ENCODE measurements at regions not wholly inside any gene's neighbourhood (a gene's known extent, or its start where the extent isn't known, plus 50 kb on each side); places are given as distances from the start of the nearest gene placed in this dataset.

GRCh38 chr15:79540551-79540950 lies 108.4 kb downstream of the MINAR1 start:
- Histone ChIP-seq H3K27me3 (ENCODE audit: control insufficient read depth, low read length) (no peaks in the 10 kb centered on the region), H3K4me2 (ENCODE audit: low read length) (no peak overlapping the region), H4K20me1 (ENCODE audit: control insufficient read depth, insufficient read depth, low read depth, low read length) (no peaks in the 10 kb centered on the region), H3K4me3 (ENCODE audit: low read length) (no peak overlapping the region), H3K36me3 (ENCODE audit: control insufficient read depth, low read length) (no peaks in the 10 kb centered on the region), H3F3A (ENCODE audit: control insufficient read depth, insufficient read depth) (no peaks in the 10 kb centered on the region), H3K9me3 (ENCODE audit: control insufficient read depth, insufficient read depth, low read length) (no peaks in the 10 kb centered on the region), H3K27ac (ENCODE audit: low read depth, low read length) (no peak overlapping the region), H3K79me2 (ENCODE audit: control insufficient read depth, low read length) (no peaks in the 10 kb centered on the region), H3K9me2 (replicated peaks; ENCODE audit: control insufficient read depth, low read length) (no peaks in the 10 kb centered on the region), H3K4me1 (ENCODE audit: control insufficient read depth, low read length) (no peaks in the 10 kb centered on the region)
- no peak for TF ChIP-seq CTCF (IDR thresholded peaks at IDR 0.05; ENCODE audit: low read depth, low read length, poor library complexity, severe bottlenecking)
- TF ChIP-seq EZH2phosphoT487 (IDR thresholded peaks at IDR 0.05; ENCODE audit: borderline replicate concordance, low read length) = no peak

- no peaks in the 10 kb centered on the region for H3F3A ChIP-seq (ENCODE audit: control insufficient read depth, insufficient read depth)
- no peak overlapping the region for H3K4me2 ChIP-seq (ENCODE audit: low read length)
- H3K36me3 ChIP-seq (ENCODE audit: control insufficient read depth, low read length) = no peaks in the 10 kb centered on the region
- H3K27me3 ChIP-seq (ENCODE audit: control insufficient read depth, low read length) = no peaks in the 10 kb centered on the region
- H3K4me1 ChIP-seq (ENCODE audit: control insufficient read depth, low read length) = no peaks in the 10 kb centered on the region
- H4K20me1 ChIP-seq (ENCODE audit: control insufficient read depth, insufficient read depth, low read depth, low read length) = no peaks in the 10 kb centered on the region
- H3K27ac ChIP-seq (ENCODE audit: low read depth, low read length) = no peak overlapping the region
- H3K9me2 ChIP-seq (replicated peaks; ENCODE audit: control insufficient read depth, low read length) = no peaks in the 10 kb centered on the region
- H3K4me3 ChIP-seq (ENCODE audit: low read length) = no peak overlapping the region
- TF ChIP-seq CTCF (IDR thresholded peaks at IDR 0.05; ENCODE audit: low read depth, low read length, poor library complexity, severe bottlenecking) (no peak), EZH2phosphoT487 (IDR thresholded peaks at IDR 0.05; ENCODE audit: borderline replicate concordance, low read length) (no peak)
- no peaks in the 10 kb centered on the region for H3K79me2 ChIP-seq (ENCODE audit: control insufficient read depth, low read length)
- no peaks in the 10 kb centered on the region for H3K9me3 ChIP-seq (ENCODE audit: control insufficient read depth, insufficient read depth, low read length)
These were observed 109.1 kb downstream of the MINAR1 start for GRCh38 chr15:79541196-79541595.

GRCh38 chr15:79543097-79543496 lies 111.0 kb downstream of the MINAR1 start:
- H3K9me3 ChIP-seq (ENCODE audit: control insufficient read depth, insufficient read depth, low read length) = no peaks in the 10 kb centered on the region
- TF ChIP-seq CTCF (IDR thresholded peaks at IDR 0.05; ENCODE audit: low read depth, low read length, poor library complexity, severe bottlenecking) (no peak), EZH2phosphoT487 (IDR thresholded peaks at IDR 0.05; ENCODE audit: borderline replicate concordance, low read length) (no peak)

GRCh38 chr15:79549196-79549595 lies 117.1 kb downstream of the MINAR1 start:
- Histone ChIP-seq H4K20me1 (ENCODE audit: control insufficient read depth, insufficient read depth, low read depth, low read length) (no peaks in the 10 kb centered on the region), H3F3A (ENCODE audit: control insufficient read depth, insufficient read depth) (no peaks in the 10 kb centered on the region), H3K27ac (ENCODE audit: low read depth, low read length) (no peak overlapping the region), H3K27me3 (ENCODE audit: control insufficient read depth, low read length) (0 out of 2 replicates have a peak, but pooled peaks cover 2% of the 10 kb centered on the region), H3K79me2 (ENCODE audit: control insufficient read depth, low read length) (no peaks in the 10 kb centered on the region), H3K9me3 (ENCODE audit: control insufficient read depth, insufficient read depth, low read length) (no peaks in the 10 kb centered on the region), H3K4me1 (ENCODE audit: control insufficient read depth, low read length) (no peaks in the 10 kb centered on the region), H3K36me3 (ENCODE audit: control insufficient read depth, low read length) (no peaks in the 10 kb centered on the region), H3K9me2 (replicated peaks; ENCODE audit: control insufficient read depth, low read length) (no peaks in the 10 kb centered on the region), H3K4me3 (ENCODE audit: low read length) (no peak overlapping the region), H3K4me2 (ENCODE audit: low read length) (no peak overlapping the region)
- no peak for TF ChIP-seq CTCF (IDR thresholded peaks at IDR 0.05; ENCODE audit: low read depth, low read length, poor library complexity, severe bottlenecking)
- no peak for TF ChIP-seq EZH2phosphoT487 (IDR thresholded peaks at IDR 0.05; ENCODE audit: borderline replicate concordance, low read length)

More at GRCh38 chr15:79543097-79543496, 111.0 kb downstream of the MINAR1 start:
- Histone ChIP-seq H3K79me2 (ENCODE audit: control insufficient read depth, low read length) (no peaks in the 10 kb centered on the region), H3F3A (ENCODE audit: control insufficient read depth, insufficient read depth) (no peaks in the 10 kb centered on the region), H3K4me2 (ENCODE audit: low read length) (no peak overlapping the region), H3K4me3 (ENCODE audit: low read length) (no peak overlapping the region), H3K36me3 (ENCODE audit: control insufficient read depth, low read length) (no peaks in the 10 kb centered on the region), H3K4me1 (ENCODE audit: control insufficient read depth, low read length) (no peaks in the 10 kb centered on the region), H3K9me2 (replicated peaks; ENCODE audit: control insufficient read depth, low read length) (no peaks in the 10 kb centered on the region), H3K27ac (ENCODE audit: low read depth, low read length) (no peak overlapping the region), H4K20me1 (ENCODE audit: control insufficient read depth, insufficient read depth, low read depth, low read length) (no peaks in the 10 kb centered on the region), H3K27me3 (ENCODE audit: control insufficient read depth, low read length) (no peaks in the 10 kb centered on the region)
